Astrocyte of the hippocampus (primary cell): ENCODE measurements at regions not wholly inside any gene's neighbourhood (a gene's known extent, or its start where the extent isn't known, plus 50 kb on each side); places are given as distances from the start of the nearest gene placed in this dataset.
A peak's percentile ranks its signal among the peaks of the same experiment; 100 is the strongest.

Experiments
- DNase-seq: peaks from one replicate; pipeline ENCODE4 v3.0.0; 2011; ENCODE audit warnings: low read depth, low spot score

DNA sequence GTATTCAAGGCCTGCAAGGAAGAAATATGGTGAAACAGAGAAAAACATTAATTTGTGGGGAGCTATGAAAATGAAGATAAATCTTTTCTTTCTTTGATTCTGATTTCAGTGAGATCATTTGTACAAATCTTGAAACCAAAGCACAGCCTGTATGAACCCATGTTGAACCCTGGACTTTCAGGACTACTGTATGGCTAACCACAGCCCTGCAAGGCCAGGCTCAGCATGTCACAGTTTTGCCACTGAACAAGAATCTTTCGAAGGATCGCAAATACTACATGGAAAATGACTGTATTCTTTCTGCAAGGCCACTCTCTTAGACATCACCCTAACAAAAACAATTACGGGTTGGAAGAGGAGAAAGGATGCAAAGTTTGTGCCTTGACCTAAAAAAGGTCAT lies 161.7 kb upstream of the MAF start:
- no peak for DNase-seq

DNA sequence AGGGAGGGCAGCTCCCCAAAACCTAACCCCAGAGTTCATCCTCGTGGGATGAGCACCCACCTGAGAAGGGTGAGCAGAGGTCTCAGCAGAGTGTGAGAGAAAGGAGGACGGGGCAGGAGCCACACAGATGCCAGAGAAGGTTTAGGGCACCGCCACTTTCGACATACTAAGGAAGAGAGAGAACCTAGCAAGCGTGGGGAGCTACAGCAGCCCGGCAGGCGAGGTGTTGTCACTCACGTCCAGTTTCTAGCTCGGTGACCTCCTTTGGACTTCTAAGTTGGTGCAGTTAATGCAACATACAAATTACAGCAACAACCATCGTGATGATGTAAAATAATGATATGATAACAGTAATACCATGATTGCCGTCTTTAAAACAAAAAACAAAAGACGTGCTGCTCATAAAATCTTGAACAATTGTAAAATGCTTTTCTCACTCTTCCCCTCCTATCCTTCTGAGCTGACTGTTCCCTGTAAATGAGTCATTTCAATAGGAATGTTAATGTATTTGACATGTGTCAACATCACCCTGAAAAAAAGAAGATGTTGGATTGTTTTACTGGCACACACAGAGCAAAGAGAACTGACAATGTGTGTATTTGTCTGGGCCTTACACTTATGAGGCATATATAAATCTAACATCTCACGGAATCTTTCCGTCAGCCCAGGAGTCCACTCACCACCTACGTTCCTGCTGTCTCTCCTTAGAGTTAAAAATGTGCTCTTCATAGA lies 158.2 kb upstream of the MAF start:
- DNase-seq = peak; percentile 7

DNA sequence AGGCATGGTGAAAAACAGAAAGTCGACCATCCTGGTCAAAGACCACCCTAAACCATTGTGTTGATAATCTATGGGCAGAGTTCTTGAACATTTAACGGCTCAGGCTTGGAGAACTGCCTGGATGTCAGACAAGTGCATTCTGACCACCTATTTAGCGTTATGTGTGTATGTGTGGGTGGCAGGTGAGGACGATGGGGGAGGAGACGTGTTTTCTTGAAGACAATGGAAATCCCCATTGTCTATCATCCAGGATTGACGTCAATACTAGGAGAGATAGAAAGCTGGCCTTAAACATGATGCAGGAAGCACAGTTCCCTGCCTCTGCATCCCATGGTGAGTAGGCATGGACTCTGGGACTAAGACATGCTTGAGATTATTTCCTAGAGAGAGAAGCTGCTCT lies 157.4 kb upstream of the MAF start:
- no peak for DNase-seq

DNA sequence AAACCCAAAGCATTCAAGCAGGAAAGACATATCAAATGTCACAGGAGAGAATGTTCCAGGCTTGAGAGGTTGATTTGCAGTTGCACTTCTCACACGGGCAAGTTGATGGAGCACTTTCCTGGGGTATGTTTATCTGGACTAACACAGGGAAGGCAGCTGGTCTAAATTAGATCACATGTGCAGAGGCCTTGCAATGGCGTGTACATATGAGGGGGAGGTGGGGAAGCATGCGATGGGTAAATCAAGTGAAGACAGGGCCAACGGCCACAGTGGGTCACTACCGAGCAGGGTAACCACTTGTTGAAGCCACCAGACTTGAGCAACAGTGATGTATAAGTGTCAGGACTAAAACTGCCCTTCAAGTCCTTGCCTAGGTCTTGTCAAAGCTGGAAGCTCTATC lies 156.6 kb upstream of the MAF start:
- DNase-seq = no peak

DNA sequence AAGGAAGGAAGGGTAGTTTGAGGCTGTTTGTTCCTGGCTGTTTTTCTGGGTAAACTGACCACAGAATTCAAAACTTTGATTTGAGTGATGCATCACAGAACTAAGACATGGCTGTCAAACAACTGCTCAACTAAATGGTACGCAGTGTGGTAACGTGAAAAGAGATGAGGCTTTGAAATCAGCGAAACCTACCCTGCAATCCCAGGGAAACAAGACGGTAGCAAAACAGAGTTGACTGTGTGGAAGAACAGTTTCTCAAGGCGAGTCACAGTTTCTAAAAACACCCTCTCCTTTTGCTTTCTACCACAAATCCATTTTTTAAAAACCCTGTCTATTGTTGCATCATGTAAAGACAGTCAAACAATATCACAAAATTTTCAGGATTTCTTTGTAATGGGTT lies 156.0 kb upstream of the MAF start:
- DNase-seq = no peak

DNA sequence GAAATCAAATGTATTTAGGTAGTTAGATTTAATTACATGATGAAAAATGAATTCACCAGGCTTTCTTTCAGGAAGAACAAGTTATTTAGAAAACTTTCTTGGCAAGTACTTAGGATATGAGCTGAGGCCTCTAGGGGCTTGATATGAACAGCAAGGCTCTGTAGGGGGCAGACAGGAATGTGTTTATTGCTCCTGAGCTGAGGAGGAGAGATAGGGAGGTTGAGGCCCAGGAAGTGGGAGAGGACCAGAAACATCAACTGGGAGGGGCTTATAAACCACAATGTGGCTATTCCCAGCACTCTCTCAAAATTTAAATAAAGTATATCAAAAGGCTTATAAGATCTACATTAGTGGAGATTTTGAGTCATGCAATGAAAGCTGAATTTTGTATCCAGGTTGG lies 154.0 kb upstream of the MAF start:
- DNase-seq = peak; percentile 3

DNA sequence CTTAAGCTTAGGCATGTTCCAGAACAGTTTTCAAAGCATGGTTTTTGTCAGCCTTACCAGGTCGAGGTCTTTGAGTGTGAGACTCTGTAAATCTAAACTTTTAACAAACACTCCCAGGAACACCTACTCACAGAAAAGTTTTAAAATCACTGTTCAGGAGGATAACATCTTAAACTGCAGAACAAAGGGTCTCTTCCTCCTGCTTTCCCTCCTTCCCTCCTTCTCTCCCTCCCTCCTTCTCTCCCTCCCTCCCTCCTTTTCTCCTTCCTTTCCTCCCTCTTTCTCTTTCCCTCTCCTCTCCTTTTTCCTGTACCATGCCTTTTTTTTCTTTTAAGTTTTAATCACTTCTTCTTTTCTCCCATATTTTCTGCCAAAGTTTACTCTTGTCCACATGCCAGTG lies 153.5 kb upstream of the MAF start:
- DNase-seq = no peak

DNA sequence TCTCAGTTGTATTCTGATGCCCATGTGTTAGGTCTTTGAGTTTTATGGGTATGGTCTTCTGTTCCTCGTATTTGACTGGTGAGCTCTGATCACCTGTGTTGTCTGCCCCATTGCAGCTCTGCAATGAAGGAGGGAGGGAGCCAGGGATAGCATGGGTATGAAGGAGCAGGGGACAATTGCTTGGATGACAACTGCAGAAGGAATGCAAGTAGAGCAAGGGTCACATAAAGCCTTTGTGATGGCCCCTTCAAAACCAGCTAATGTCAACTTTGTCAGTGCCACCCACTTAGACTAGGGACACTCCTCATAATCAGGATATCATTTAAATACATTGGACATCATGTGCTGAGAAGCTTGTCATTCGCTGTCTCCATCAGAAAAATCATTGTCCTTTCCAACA lies 152.7 kb upstream of the MAF start:
- DNase-seq = no peak

DNA sequence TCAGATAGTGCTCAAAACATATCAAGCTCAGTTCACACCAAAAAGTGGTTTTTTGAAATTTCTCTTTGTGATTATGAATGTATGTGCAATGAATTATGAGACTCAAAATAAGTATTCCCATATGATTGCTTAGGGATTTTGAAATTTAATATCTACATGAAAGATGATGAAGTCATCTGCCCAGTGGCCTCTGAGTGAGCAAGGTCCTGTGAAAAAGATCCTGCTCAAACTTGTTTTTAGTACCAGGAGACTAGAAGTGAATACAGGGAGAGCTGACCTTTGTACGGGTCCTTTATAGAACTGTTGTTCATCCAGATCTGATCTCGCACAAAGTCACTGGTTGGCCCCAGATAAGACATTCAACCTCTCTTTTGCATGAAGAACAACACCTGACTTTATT lies 151.9 kb upstream of the MAF start:
- no peak for DNase-seq

DNA sequence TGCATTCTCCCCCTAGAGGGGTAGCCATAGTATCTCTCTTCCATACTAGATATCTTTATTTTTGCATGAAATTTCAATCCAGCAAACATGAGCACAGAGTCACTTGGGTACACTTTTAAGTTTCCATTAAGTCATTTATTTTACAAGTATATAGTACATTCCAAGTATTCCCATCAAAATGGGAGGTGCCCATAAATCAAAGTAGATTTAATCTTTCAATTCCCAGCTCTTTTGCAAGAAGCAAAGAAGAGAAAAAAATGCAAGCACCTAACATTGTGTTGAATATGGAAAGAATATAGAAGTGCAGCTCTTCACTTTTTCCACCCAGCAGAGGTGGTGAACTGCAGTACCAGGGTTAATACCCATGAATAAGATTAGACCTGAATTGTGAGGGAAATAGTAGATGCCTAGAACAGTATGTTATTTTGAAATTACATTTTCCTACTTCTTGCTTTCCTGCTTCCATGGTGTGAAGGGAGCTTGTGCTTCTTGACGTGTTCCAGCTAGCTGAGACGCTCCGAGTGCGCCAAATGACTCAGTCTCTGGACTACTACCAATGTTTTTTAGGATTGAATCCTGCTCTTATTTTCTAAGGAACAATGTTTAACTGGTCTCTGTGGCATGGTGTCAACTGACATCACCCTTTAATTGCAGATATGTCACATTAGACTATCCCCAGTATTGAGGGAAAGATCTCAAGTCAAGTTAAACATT lies 151.1 kb upstream of the MAF start:
- DNase-seq = peak; percentile 65

DNA sequence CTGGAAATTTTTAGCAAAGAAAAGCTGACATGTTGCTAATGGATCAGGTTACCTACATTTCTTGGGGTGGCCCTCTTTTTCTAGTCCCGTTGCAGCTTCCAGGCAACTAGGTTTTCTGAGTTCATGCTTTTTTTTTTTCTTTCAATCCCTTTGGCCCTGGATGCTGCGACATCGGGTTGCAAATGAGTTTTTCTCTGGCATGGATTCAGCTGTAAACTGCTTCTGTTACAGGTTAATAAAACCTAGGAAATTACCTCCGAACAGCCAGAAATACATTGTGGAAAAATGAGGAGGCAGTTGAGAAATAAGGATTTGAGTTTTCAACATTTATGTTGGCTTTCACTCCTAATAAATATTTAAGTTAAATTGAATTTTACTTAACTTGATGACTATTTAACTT lies 149.8 kb upstream of the MAF start:
- DNase-seq = no peak

DNA sequence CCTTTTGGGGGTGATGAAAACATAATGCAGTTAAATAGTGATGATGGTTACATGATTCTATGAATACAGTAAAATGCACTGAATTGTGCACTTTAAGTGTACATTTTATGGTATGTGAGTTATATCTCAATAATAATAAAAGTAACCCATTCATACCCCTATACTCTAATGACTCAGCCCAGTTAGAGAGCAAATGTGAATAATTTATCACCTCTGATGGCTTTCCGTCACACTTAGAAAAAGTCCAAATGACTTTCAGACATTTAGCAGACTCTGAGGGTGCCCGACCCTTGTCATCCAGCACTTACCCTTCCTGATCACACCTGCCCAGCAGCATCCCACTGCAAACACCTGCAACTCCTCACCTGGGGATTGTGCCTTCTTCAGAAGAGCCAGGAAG lies 148.1 kb upstream of the MAF start:
- no peak for DNase-seq

DNA sequence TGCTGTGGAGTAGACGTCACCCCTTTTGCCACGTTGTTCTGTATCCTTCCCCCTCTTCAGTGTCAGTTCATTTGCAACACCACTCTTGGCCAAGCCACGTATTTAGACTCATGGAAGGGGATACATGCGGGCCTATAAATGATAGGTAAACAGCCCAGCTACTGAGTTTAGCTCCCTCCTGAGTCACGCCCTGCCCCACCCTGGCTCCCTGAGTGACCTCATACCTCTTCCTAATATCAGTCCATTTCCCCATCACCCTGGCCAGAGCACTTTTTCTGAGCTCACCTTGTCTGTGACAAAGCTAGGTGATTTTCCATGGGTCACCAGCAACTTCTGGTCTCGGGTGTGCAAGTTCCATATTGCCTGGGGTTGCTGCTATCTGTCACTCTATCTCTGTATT lies 147.2 kb upstream of the MAF start:
- no peak for DNase-seq

DNA sequence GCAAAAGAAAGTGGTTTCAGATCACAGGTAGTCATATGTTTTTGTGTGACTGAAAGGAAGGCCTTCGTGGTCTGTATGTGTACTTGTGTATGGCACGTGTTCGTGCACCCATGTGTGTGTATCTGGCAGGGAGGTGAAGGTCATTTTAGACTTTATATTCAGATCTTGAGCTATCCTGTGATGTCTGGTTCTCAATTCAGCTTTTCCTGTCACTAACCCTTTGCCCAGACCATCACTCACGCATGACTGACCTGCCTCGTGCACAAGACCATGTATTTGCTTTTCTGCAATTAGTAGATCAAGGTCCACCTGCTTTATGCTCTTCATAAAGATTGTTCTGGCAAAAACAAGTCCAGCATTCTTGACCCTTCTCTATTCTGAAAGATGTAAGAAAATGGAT lies 139.7 kb upstream of the MAF start:
- DNase-seq = no peak

DNA sequence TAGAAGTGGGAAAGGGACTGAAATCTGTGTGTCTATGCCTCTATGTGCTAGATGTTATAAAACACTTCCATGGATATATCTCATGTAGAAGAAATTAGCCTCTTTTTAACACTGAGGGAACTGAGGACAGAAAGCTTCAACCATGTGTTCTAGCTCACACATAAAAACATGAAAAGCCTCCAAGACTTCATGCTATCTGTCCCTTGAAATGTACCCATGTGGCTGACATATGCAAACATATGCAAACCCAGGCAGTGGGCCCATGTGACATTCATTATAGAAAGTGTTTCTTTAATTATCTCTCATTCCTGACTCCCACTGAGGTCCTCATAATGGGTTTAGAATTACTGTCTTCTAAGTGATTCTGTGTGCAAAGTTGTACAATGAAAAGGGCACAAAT lies 134.7 kb upstream of the MAF start:
- no peak for DNase-seq

DNA sequence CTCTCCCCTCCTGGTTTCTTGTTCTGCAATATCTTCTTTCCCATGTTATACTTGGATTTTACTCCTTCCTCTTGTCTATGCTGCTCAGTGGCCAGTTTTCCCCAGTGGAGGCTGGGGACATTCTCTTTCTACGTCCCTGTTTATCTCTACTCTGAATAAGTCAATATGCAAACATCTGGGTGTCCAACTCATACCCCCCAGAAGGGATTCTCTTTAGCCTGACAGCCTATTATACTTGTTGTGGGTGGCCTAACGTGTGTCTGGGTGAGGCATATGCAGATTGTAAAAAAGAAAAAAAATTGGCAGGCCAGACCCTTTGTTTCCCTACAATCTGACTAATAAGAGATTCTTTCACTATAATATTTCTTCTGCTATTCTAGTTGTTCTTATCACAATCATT lies 134.2 kb upstream of the MAF start:
- no peak for DNase-seq

DNA sequence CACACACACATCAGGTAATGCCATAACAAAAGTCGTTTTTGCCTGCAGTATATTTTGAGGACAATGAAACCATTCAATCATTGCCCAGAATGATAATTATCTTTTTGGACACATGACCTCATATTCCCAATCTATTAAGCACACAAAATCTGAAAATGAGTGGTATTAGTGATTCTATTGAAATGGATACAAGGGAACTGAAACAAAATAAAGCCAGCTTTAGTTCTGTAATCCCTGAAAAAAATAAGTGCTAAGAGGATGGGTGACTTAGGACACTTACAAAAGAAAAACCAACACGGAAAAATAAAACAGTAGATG lies 128.3 kb upstream of the MAF start:
- no peak for DNase-seq

DNA sequence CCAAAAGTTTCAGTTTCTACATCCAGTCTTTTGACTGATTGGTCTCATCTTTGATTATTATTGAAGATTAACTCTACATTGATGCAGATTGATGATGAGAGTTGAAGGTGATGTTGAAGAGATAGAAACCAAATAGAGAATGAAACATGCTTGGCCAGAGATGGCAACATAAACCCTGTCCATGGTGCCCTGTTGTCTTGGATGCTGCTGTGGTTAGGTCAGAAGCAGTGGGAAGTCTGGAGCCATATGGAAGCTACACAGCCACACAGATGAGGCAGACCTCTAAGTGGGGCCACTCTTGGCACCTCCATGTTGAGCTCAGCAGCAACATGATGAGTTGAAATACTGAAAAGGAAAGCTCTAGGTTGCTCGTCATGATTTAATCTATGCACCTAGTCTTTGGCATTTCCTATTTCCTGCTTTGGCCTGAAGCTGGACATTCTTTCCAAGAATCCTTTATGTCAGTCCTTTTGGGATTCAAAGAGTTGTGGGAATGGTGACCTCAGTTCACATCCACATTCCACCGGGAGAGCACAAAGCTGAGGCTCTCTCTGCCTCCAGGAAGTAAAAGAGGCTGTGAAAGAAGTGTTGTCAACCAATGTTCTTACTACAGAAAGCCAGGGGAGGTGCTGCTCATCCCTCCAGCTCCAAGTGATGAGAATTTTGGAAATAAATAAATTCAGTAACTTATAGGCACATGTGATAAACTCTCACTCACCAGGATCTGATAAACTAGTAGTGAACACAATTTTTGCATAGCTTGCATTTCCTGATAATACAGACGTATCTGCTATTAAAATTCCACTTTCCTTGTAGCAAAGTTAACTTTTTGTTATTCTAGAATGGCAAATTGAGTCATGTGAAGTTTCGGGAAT lies 127.7 kb upstream of the MAF start:
- no peak for DNase-seq

DNA sequence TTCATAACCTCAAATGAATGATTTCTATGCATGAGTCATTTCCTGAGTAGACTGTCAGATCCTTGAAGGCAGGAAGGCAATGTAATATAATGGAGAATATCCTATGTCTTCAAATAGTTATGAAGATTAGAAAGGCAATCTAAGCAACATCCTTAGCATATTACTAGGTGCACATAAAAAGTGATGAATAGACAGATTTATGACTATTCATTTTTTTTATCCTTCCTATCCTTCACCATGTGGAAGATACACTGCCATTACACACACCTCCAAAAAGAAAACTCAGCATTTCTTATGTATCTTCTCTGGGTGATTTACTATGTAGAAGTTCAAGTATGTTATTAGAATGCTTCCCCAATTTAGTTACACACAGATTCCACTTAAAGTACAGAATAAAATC lies 126.4 kb upstream of the MAF start:
- no peak for DNase-seq

DNA sequence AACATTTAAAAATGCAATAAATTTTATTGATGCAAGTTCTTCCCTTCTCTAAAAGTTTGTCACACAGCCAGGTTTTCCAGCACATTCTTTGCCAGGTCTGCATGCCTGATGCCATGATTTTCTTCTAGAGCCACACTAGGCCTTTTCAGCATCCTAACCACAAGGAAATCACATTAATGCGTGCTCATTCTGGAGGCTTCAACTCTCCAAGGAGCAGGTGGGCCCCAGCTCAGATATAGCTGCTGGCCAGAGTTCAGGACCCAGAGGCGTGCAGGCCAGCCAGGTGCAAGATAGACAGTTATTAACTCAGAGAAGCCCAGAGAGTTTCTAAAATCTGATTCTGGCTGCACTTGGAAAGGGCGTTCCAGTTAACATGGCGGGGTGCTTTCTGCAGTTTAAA lies 124.5 kb upstream of the MAF start:
- peak; percentile 29 for DNase-seq

DNA sequence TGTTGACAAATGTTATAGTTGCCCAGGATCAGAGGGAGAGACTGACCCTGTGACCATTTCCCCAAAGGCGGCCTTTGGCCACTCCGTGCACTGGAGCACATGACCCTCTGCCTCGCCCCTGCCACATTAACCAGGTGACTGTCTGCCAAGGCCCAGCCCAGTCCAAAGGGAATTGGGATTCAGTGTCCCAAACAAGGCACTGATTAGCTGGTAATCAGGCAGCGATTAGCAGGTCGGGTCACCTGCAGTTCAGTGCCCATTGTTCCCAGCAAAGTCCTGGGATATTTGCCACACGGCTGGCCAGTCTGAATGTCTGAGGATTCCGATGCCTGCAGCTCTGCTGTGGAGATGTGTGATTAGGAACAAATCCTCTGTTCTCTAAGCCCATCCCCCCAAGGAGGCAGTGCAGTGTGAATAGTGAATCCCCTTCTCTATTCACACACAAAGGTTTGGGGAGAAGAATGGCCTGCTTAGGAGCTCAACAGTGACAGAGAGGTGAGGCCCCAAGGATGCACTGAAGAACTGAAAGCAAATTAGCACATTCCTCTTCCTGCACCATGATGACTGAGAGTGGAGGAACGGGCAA lies 123.1 kb upstream of the MAF start:
- peak; percentile 37 for DNase-seq

DNA sequence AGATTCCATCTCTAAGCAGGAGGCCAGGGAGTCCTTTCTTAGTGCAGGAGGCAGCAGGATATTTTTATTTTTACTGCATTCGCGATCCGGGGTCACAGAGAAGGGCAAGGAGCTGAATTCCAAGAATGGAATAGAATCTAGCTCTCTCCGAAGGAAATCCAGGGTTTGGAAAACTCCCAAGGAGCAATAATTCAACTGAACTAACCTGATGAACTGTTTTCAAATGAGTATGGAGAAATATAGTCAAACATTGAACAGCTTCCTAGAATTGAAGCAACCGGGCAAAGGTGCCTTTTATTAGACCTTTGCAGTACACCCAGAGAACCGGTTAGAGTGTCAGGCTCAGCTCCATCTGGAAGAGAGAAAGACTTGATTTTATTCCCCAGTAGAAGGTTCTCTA lies 120.7 kb upstream of the MAF start:
- no peak for DNase-seq
